LHCN-M2 (cell line): ENCODE measurements at regions not wholly inside any gene's neighbourhood (a gene's known extent, or its start where the extent isn't known, plus 50 kb on each side); places are given as distances from the start of the nearest gene placed in this dataset.

ENCODE experiments used
- DNase-seq: peaks from one replicate; pipeline ENCODE4 v3.0.0-alpha.2; 2012; ENCODE audit warnings: low read depth

DNA sequence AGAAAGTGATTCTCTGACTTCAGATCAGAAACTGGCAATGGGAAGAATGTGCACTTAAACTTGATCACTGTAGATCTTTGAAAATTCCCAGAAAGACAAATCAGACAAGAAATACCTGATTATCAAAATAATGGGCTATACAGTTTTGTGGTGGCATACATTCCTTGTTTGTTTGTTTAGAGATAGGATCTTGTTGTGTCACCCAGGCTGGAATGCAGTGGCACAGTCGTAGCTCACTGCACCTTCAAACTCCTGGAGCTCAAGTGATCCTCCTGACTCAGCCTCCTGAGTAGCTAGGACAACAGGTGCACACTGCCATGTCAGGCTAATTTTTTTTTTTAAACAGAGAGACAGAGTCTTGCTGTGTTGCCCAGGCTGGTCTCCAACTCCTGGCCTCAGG is 81.0 kb upstream of the SPRY1 start:
- no peak for DNase-seq

DNA sequence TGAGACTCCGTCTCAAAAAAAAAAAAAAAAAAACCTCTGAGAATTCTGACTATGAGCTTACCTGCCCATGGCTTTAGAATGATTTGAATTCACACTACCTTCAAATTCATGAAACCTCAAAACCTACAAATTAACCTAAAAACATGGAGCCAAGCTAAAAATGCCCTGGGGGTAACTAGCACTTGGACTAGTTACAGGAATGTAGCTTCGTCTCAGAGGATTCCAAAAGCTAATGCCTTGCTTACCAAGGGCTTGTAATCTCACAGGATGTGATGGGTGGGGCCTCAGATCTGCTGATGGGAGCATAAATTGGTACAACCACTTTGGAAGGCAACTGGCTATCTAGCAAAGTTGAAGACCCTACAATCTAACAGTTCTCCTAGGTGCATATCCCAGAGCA is 79.4 kb upstream of the SPRY1 start:
- DNase-seq, result no peak

DNA sequence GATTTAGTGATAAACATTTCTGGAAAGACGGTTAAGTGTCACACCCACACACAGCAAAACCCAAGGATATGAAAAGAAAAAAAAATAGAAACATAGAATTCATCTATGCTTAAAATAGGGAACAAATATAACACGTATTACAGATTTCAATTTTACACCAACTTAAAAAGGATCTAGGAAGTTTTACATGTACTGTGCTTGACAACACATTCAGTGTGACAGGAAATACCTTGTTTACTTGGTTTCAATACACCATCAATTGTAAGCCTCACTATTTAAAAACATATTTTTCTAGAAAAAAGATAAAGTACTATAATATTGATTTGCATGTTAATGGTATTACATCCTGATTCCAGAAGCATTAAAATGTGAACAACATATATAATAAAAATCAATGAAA is 77.0 kb upstream of the SPRY1 start:
- DNase-seq, result no peak

DNA sequence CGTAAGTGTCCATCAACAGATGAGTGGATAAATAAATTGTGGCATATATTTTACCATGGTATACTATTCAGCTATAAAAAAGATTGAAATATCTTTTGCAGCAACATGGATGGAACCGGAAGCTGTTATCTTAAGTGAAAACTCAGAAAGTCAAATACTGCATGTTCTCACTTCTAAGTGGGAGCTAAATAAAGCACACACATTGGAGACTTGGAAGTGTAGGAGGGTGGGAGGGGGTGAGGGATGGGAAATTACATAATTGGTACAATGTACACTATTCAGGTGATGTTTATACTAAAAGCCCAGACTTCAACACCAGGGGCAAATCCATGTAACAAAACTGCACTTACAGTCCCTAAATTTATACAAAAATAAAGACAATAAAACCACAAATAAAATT is 72.6 kb upstream of the SPRY1 start:
- no peak for DNase-seq

DNA sequence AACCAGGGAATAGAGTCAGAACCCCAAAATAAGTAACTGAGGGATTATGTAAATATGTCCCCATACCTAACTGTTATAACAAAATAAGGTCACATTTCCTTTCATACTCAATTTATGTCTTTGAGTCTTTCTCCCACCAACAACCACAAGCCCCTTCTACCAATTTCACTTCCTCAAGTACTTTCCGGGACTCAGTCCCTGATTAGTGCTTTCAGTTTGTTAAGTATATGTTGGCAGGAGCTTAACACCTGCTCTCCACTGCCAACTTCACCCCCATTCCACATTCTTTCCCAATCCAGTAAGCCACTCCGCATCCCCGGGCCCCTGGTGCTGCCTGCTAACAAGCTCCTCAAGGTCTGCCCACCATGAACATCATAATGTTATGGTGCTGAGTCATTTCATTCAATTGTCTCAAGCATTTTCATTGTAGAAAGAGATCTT is 71.3 kb upstream of the SPRY1 start:
- peak; percentile 44 for DNase-seq

DNA sequence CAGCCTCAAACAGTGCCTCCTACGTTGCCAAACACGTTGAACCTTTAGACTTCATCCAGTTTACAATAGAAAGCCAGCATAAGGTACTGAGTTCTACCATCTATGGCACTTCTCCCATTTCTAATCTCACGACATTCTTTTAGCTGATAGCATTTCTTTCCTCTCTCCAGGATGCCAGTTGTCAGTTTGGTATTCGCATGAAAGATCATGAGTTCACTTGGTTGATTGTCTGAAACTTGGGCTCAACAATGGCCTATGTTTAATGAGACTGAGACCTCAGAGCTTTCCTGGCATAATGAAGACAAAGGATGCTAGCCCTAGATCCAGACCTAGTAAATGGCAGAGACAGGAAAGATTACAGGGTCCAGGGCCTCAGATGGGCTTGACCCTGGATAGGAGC is 69.2 kb upstream of the SPRY1 start:
- no peak for DNase-seq

DNA sequence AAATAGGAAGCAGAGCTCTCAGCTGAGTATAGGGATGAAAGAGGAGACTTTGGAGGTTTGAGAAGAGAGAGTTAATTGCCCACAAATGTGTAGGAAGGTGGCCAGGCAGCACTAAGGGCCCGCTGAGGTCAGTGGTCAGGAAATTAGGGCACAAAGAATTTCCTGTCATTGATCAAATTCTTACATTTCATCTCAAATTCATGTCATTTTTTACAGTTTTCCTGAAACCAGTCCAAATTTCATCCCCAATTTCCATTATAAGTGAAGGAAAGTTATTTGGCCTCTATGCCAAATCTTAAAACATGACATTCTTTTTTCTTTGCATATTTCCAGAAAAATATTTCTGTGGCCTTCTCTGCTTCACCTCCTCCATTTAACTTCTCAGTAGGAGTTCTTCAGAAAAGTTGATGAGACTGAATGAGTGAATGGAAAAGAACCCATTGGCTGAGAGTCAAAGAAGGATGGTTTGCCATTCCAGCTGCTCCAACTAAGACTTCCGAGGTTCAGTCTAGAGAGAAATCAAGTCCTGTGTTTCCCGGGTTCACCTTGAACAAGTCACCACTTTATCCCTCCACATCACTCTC is 68.7 kb upstream of the SPRY1 start:
- no peak for DNase-seq

DNA sequence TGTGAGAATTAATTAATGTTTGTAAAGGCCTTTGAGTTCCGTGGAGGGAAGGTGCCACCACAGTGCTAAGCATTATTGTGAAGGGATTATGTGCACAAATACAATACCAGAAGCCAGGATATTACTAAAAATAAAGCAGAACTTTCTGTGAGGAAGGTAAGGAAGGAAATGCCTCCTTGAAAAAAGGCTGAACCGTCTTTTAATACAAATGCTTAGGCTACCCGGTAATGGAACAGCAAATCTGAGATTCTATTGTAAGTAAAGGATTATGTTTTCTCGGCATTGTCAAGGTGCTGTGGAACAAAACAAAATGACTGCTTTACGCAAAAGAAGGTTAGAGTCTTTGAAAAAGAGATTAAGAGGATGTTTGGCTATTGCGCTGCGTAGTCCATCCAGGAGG is 57.9 kb upstream of the SPRY1 start:
- no peak for DNase-seq

DNA sequence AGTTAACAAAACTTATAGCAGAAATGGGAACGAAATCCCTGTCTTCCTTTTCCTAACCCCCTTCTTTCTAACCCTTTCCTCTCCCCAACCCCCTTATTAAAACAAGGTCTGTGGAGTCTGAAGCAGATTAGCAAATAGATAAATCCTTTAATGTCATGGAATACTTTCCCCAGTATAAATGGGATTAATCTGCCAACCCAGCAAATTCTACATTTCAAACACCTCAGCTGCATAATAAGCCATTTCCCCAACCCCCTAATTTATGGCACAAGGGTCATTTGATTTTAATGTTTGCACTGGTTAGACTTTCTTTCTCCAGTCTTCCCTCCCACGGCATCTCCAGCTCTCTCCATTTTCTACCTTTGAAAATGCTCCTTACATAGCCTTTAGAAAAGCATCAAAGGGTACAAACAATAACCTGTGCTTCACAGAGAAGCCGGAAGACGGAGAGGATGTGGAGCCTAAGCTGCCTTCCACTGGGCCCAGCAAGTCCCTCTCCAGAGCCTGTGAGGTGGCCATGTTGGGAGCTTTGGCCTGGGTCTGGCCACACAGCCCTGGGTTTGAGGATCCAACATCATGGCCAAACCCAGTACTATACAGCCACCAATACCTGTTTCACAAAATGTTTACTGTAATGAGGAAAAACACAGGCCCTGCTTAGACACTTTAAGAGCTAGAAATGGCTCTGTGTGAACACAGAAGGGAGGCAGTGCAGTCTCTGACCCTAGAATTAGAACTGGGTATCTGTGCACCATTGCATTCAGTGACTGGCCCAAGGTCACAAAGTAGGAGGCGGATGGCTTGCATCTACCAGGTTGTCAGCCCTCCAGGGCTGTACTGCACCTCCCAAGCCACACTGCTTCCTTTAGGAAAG is 56.9 kb upstream of the SPRY1 start:
- no peak for DNase-seq

DNA sequence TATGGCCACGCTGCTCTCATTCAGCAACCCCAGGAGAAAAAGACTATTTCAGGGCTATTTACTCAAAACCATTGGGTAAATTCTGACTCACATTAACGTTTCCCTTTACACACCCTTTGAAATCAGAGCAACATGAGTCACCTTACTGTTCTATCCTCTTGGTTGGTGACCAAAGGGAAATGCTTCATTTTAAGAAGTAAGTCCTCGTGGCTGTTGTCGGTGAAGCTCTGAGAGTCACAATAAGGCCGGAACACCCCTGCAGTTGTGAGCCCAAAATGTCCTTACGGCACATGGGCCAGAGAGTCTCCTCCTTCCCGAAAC is 56.3 kb upstream of the SPRY1 start:
- peak; percentile 96 for DNase-seq

DNA sequence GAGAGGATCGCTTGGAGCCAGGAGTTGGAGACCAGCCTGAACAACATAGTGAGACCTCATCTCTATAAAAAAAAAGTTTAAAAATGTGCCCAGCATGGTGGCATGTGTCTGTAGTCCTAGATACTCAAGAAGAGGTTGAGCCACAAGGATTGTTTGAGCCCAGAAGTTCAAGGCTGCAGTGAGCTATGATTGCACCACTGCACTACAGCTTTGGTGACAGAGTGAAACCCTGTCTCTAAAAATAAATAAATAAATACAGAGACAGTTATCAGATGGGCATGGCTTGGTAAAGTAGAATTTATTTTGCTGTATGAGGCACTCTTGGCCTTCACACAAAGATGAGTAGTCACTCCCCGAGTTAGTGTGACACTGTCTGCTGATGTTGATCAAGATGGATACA is 54.1 kb upstream of the SPRY1 start:
- no peak for DNase-seq

DNA sequence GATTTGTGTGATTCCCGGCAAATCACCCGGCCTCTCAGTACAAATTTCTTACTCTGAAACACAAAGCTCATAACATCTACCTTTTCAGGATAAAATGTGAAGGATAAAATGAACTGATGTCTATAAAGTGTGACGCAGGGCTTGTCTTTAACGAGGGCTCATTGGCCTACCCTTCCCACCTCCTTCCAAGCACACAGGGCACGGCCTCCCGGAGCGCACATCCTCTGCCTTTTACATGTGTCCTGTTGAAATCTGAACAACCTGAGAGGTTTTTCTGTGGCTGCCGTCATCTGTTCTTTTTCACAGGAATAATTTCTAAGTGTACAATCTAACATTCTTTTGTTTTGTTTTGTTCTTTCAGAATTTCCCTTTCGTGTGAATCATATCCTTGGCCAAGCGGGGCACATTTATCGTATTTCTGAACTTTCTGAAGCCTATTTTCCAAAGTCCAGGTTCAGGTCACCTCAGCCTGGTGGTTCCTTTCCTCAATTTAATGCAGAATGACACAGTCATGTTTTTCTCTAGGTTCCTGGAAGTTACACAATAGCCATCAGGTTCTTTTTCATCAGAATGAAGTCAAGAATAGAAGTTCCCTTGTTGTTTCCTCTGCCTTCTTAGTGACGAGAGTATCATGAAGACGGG is 53.1 kb upstream of the SPRY1 start:
- peak; percentile 42 for DNase-seq

DNA sequence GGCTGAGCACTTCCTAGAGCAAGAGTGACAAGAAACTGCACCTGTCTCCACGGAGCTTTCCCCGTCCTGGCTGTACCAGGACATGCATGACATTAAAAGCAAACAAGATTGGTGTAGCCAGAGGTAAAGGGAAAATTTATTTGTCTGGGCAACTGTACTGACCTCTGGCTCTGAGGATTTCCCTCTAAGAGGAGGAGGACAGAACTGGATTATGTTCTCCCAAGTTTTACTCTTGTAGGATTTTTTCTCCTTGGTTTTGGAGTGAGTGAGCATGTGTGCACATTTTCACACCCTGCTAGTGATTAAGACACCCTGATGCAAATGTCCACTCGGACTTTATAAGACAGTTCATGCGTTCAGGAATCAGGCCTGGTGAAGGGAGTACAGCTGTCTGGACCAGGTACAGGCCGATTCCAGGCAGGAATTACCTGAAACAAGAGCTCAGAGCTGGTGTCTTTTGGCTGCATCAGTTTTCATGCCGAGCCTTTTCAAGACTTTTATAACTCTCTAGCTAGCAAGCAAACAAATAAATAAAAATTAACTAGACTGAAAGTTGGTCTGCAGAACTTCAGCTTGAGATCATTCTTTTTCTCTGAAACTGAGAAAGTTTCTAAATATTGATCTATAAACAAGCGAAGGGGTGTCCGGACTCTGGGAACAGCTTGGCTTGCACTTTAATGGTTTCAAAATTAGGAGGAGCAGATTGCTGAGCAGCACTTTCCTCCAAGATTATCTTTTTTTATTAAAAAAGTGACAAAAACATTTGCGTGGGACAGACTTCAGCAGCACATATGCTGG is 51.3 kb upstream of the SPRY1 start:
- DNase-seq, result no peak

DNA sequence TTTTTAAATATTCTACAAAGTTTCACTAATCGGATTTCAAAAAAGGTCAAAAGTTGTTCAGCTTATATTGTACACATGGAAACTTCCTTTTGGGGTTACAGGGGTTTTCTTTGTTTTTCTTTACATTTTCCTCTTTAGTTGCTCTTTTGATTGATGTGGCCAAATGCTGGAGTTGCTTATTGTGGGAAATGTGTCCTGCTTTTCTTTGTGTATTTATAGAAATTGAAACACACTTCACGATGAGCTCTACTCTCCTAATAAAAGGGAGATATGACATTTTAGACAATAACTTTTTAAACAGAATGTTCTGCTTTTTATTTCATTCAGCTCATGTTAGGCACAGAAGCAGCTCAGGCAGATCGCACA is 50.7 kb upstream of the SPRY1 start:
- peak; percentile 77 for DNase-seq

DNA sequence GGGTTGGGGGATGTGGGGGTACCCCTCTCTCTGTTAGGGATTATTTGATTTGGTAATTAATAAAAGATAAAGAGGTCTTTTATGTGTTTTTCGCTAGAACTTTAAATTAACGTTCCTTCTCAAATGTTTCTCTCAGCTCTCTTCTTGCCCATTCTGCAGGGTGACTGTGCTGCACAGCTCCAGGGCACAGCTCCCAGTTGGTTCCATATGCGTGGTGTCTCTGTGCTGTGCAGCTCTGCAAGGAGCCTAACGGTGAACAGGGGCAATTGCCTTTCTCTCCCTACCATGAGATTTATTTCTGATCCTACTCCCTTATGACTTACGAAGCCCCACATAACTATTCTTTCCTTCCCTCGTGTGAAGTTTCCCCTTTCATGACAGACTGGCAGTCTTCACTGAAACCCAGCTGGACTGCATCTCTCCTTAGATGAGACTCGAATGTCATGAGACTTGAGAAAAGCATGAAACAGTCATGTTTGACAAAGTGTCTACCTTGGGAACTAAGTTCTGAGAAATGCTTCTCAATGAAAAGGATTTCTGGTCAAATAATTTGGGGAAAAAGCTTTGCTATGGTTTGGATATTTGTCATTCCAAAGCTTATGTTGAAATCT is 50.2 kb upstream of the SPRY1 start:
- DNase-seq, result peak; percentile 25
